Brain pericyte (primary cell): ENCODE measurements at regions not wholly inside any gene's neighbourhood (a gene's known extent, or its start where the extent isn't known, plus 50 kb on each side); places are given as distances from the start of the nearest gene placed in this dataset.
"Not testable (repeated sequence)": the region's sequence is repeated elsewhere in the genome, so short reads cannot be mapped to it uniquely, and the experiment has no call there.

Experiments used
- DNase-seq: peaks from one replicate; pipeline ENCODE4 v3.0.0-alpha.2; 2012; ENCODE audit warnings: low read depth, low spot score

DNA sequence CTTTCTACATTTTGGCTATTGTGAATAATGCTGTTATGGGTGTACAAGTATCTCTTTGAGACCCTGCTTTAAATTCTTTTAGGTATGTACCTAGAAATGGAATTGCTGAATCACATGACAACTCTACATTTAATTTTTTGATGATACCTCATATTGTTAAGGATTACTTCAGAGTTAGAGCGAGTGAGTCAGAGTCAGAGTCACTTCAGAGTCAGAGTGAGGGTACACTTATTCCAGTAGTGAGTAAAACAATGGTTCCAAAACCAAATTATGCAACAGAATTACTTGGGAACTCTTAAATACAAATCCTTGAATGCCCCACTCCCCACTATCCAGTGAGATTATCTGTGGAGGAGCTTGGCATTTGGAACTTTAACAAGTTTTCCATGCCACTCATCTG, 50.3 kb upstream of the SNRK start:
- no peak for DNase-seq

- no peak for DNase-seq
Observed at GRCh38 chr3:43233062-43233461, 53.3 kb upstream of the SNRK start.

GRCh38 chr3:43231276-43232000, 54.9 kb upstream of the SNRK start:
- no peak for DNase-seq

GRCh38 chr3:43229865-43230264, 56.5 kb upstream of the SNRK start:
- not testable (repeated sequence) for DNase-seq

- DNase-seq = not testable (repeated sequence)
Observed at GRCh38 chr3:43227685-43228084, 58.7 kb upstream of the SNRK start.

- no peak for DNase-seq
Observed at GRCh38 chr3:43224405-43225073, 61.8 kb upstream of the SNRK start.

- DNase-seq = no peak
Observed at GRCh38 chr3:43223670-43224364, 62.5 kb upstream of the SNRK start.

GRCh38 chr3:43222590-43222989, 63.8 kb upstream of the SNRK start:
- DNase-seq = no peak

DNA sequence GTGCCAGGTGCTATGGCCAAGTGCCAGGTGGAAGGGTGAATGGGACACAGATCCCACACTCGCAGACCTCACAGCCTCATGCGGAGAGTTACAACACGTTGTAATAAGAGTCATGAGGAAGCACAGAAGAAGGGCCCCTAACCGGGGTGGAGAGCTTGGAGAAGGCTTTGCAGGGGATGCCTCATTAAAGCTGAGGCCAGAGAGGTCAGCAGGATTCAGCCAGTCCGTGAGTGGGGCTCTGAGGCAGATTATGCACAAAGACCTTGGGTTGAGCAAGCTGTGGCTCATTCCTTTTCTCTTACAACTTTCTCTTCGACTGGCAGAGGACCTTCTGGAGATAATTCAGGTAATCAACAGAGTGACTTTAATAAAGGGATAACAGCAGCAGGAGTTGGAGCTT, 65.3 kb upstream of the SNRK start:
- no peak for DNase-seq

DNA sequence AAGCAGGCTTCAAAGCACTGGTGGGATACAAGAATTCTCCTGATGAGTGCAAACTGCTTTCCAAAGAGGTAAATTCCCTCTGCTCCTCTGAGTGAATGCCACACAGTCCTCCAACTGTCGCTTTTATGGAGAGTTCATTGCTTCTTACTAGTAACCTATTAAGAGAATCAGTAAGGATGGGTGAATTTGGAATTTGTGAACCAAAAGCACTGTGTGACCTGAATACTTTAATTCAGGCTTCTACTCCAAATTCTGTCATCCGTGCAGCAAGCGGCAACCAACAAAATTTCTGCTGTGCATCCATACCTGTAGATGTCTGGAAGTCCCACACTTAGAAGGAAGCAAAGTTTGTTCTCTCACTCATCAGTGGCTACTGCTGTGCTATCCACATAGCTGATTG, 66.7 kb upstream of the SNRK start:
- DNase-seq = no peak

GRCh38 chr3:43218921-43219320, 67.4 kb upstream of the SNRK start:
- DNase-seq = no peak

DNA sequence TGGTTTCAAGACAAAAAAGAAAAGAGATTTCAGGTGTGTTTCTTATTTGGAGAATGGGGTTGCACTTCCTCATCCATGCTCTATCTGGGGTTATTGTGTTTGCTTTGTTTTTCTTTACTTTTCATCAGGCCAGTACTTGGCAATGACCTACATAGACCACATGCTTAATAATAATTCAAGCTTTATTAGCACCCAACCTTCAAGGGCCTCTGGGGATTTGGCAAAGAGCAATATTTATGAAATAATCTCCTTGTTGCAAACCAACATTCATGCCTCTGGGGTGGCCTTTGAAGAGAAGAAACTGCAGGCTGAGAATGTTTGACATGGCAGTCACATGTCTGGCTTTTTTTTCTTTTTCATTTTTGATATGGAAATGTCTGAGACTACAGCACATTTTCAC, 68.2 kb upstream of the SNRK start:
- DNase-seq = no peak

DNA sequence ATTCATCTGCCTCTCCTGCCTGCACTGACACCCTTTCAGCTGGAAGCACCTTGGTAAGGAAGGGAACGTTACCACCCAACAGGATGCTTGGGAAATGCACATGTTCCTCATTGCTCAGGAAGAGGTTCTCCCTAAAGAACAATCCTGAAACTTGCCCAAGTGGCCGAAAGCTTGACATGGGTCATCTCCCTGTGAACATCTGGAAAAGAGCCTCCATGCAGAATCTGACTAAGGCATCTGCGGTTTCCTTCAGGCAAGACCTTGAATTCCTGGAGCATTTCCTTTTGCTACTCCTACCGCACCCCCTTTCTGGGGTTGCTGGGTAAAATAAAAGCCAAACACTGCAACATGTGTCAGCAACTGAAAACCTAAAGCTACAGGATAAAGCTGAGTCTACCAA, 68.7 kb upstream of the SNRK start:
- no peak for DNase-seq

GRCh38 chr3:43217206-43217605, 69.1 kb upstream of the SNRK start:
- DNase-seq = no peak

DNA sequence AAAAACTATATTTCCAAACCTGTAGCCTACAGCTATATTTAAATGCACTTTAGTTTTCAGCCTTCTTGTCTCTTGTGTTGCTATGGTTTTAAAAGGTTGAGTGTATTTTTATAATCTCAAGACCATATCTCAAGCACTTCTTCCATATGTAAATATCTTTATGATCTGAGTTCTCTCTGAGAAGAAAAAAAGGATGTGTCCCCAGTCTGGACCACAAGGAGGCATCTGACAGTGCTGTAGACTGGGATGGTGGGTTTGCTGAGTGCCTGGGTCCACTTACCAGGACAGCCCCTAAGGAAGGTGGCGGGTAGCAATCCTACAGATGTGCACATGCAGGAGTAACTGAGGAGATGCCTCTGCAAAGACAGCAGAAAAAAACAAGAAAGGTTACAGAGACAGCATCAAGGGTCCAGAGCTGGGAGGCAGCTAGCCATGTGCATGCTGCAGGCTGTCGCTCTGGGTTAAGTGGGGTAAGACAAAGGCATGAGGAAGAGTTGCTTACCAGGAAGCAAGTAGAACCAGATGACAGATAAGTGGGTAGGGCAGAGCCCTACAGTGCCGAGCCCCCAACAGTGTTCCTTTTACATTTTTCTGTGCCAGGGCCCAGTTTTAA, 70.6 kb upstream of the SNRK start:
- DNase-seq = no peak

- no peak for DNase-seq
Observed at GRCh38 chr3:43215138-43215537, 71.2 kb upstream of the SNRK start.

DNA sequence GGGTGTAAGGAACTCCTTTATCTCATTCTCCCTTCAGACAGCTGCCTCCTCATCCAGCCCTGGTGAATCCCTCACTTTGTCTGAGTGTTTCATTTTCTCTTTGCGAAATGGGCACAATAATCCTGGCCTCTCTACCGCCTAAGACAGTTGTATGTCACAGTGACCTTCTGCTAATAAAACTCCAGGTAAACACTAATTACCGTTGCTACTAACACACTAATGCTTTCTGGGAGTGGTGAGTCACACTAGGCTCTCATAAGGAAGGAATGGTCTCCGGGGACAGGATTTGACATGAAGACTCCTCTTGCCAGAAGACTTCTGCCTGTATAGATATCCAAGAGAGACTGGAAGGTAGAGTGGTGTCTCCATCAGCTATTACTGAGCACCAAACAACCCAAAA, 71.7 kb upstream of the SNRK start:
- no peak for DNase-seq

DNA sequence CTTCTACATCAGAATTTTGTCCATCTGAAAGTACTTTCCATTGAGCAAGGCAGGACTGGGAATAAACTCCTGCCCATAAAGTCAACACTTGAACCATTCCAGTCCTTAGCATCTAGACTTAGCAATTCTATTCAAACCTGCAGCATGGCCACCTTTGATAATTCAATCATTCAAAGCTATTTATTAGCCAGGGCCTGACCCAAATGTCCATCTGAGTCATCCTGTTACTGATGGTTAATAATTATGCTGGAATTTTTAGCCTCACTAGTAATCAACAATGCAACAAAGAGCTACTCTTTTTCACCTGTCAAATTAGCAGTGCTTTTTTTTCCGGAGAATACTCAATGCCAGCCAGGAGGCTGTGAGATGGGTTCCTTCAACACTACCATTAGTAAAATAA, 72.7 kb upstream of the SNRK start:
- no peak for DNase-seq

DNA sequence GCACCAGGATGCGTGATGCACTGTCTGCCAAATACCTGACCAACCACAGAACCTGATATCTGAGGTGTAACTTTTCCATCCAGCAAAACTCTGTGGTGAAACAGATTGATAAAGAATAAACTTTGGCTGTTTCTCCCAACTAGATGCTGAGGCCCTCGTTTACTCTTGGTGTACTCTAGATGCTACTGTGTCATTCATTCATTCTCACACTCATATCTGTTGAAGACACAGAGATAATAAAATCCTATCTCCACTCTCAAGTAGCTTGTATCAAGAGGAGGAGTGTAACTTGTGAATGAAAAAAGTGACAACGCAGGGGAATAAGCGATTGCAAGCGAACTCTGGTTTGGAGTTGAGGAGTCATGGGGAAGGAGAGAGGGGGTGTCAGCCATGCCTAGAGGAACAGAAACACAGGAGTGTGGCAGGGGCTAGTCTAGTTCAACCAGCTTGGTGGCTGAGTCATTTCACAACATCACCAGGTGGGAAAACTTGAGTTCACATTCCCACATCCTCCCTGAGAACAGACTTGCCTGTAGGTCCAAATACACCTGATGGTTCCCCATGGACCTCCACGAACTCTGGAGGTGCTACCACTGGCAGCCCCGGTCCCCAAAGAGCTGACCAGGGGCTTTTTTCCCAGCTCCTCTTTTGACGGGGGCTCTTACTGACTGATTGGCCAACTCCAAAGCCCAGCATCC, 73.3 kb upstream of the SNRK start:
- no peak for DNase-seq

DNA sequence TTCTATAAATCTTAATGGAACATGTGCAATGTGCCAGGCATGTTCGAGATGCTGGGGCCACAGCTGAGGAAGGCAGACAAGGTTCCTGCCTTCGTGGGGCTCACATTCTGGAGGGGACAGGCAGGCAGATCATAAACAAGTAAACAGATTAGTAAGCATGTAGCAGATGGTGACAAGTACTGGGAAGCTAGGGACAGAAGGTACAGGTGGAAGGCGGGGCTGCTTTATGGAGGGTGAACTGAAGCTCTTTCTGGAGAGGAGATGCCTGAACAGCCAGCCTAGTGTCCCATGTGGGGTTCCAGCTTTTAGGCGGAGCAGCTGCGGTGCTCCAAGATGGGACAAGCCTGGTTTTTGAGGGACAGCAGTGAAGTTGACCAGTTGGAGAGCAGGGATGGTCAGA, 74.7 kb upstream of the SNRK start:
- DNase-seq = no peak

- DNase-seq = no peak
Observed at GRCh38 chr3:43210049-43211027, 76.0 kb upstream of the SNRK start.
